A549 (cell line): ENCODE measurements at regions not wholly inside any gene's neighbourhood (a gene's known extent, or its start where the extent isn't known, plus 50 kb on each side); places are given as distances from the start of the nearest gene placed in this dataset.
A peak's percentile ranks its signal among the peaks of the same experiment; 100 is the strongest.

Experiments used
- ATAC-seq, 2 experiments: fragments of 200-7000 bp in 1 of 2; fragments of >200 bp in 1 of 2; cut with Nextera tagmentation in 1 of 2; cut with Tn5 transposase in 1 of 2; 3 replicates each; pipeline versions ENCODE4 v1.8.0 to v1.9.1; 2018 to 2020; ENCODE audit warnings: mild to moderate bottlenecking in 1 of 2, moderate library complexity in 1 of 2
- CTCF ChIA-PET: fragments of 300-600 bp; sonication (Branson Sonifier 250); formaldehyde crosslinking; extraction: SDS; loops from one replicate; lab custom pipeline; 2021; ENCODE audit warnings: antibody characterized with exemption, inconsistent platforms; lab: Yijun Ruan, JAX
- POLR2A ChIA-PET: fragments of 350-600 bp; formaldehyde crosslinking; extraction: SDS; loops from one replicate; lab custom pipeline; 2021; ENCODE audit warnings: antibody characterized with exemption, inconsistent platforms; lab: Yijun Ruan, JAX
- DNase-seq, 2 experiments: peaks; one replicate each; pipeline versions ENCODE4 v3.0.0 to v3.0.0-alpha.2; 2011 to 2016; ENCODE audit warnings: low read depth in 1 of 2, low spot score in 1 of 2
- FAIRE-seq: peaks from 2 replicates; lab custom pipeline; 2011; peaks lifted over from hg19 to GRCh38; lab: Jason Lieb, UNC
- H3K27ac ChIP-seq, 2 experiments: fragments of >200 bp; sonication (Bioruptor Twin); formaldehyde crosslinking; 3 replicates each; pipeline ENCODE4 v1.5.1; 2016 to 2017
- H3K4me1 ChIP-seq: fragments of >200 bp; sonication (Bioruptor Twin); formaldehyde crosslinking; 3 replicates; pipeline ENCODE4 v1.6.1; 2016
- H3K4me2 ChIP-seq: fragments of >200 bp; sonication (Bioruptor Twin); formaldehyde crosslinking; 3 replicates; pipeline ENCODE4 v1.6.1; 2016
- H3K4me3 ChIP-seq: fragments of >200 bp; sonication (Bioruptor Twin); formaldehyde crosslinking; 3 replicates; pipeline ENCODE4 v1.5.1; 2016
- H3K9me3 ChIP-seq: fragments of >200 bp; sonication (Bioruptor Twin); formaldehyde crosslinking; 3 replicates; pipeline ENCODE4 v1.6.1; 2016
- BCL3 ChIP-seq: fragments of >200 bp; sonication (Bioruptor Twin); formaldehyde crosslinking; IDR thresholded peaks from 3 replicates; pipeline ENCODE4 v1.6.1; 2016
- BHLHE40 ChIP-seq: IDR thresholded peaks from 2 replicates; pipeline ENCODE4 v1.6.1; 2012; ENCODE audit warnings: low read depth, low read length, inconsistent platforms
- CBX2 ChIP-seq: fragments of 200-600 bp; sonication (generic); IDR thresholded peaks from 2 replicates; pipeline ENCODE4 v1.6.1; 2016; ENCODE audit warnings: low read depth, mild to moderate bottlenecking, borderline replicate concordance
- CBX8 ChIP-seq: fragments of 200-600 bp; sonication (generic); IDR thresholded peaks from 2 replicates; pipeline ENCODE4 v1.6.1; 2016
- CTCF ChIP-seq: fragments of >200 bp; sonication (Bioruptor Twin); formaldehyde crosslinking; IDR thresholded peaks from 3 replicates; pipeline ENCODE4 v1.5.1; 2016
- EHMT2 ChIP-seq: fragments of 200-600 bp; sonication (generic); IDR thresholded peaks from 2 replicates; pipeline ENCODE4 v1.6.1; 2016; ENCODE audit warnings: antibody characterized with exemption, low read depth, mild to moderate bottlenecking, moderate library complexity
- EP300 ChIP-seq, 2 experiments: fragments of >200 bp; sonication (Bioruptor Twin); formaldehyde crosslinking; IDR thresholded peaks; 2 replicates in 1 of 2; 3 replicates in 1 of 2; pipeline ENCODE4 v1.6.1; 2016 to 2017
- FOSB ChIP-seq: fragments of 250-450 bp; sonication (Bioruptor Pico); IDR thresholded peaks from 2 replicates; pipeline ENCODE4 v1.5.0; 2020; ENCODE audit warnings: mild to moderate bottlenecking, moderate library complexity
- FOSL2 ChIP-seq, 2 experiments: fragments of 450-650 bp in 1 of 2; fragments of >200 bp in 1 of 2; sonication (Bioruptor Twin) in 1 of 2; formaldehyde crosslinking; IDR thresholded peaks; 2 replicates each; pipeline versions ENCODE4 v1.5.0 to v1.6.1; 2016 to 2020; ENCODE audit warnings: mild to moderate bottlenecking in 1 of 2, moderate library complexity in 1 of 2
- FOXS1 ChIP-seq: fragments of 250-450 bp; sonication (Bioruptor Pico); IDR thresholded peaks from 2 replicates; pipeline ENCODE4 v1.5.0; 2020; ENCODE audit warnings: mild to moderate bottlenecking, moderate library complexity
- GATA3 ChIP-seq: IDR thresholded peaks from 2 replicates; pipeline ENCODE4 v1.6.1; 2012; ENCODE audit warnings: borderline replicate concordance
- HDAC2 ChIP-seq: fragments of 200-600 bp; sonication (generic); IDR thresholded peaks from 2 replicates; pipeline ENCODE4 v1.6.1; 2016
- HEYL ChIP-seq: fragments of 250-450 bp; sonication (Bioruptor Pico); IDR thresholded peaks from 2 replicates; pipeline ENCODE4 v1.8.0; 2021; ENCODE audit warnings: mild to moderate bottlenecking, moderate library complexity
- HOXB5 ChIP-seq: fragments of 250-450 bp; sonication (Bioruptor Pico); IDR thresholded peaks from 2 replicates; pipeline ENCODE4 v1.5.0; 2020; ENCODE audit warnings: mild to moderate bottlenecking, moderate library complexity
- JUNB ChIP-seq: fragments of >200 bp; sonication (Bioruptor Twin); formaldehyde crosslinking; IDR thresholded peaks from 2 replicates; pipeline ENCODE4 v1.6.1; 2016
- KDM5A ChIP-seq: fragments of 200-600 bp; sonication (generic); IDR thresholded peaks from 2 replicates; pipeline ENCODE4 v1.6.1; 2016; ENCODE audit warnings: antibody characterized with exemption, mild to moderate bottlenecking
- MAFK ChIP-seq: fragments of 450-650 bp; IDR thresholded peaks from 2 replicates; pipeline ENCODE4 v1.6.1; 2014; ENCODE audit not compliant: partially characterized antibody
- MAX ChIP-seq: IDR thresholded peaks from 2 replicates; pipeline ENCODE4 v1.6.1; 2012
- NFE2L2 ChIP-seq: fragments of 150-350 bp; conservative IDR thresholded peaks from 2 replicates; pipeline ENCODE4 v1.6.1; 2014; ENCODE audit warnings: low read length
- NR3C1 ChIP-seq: fragments of >200 bp; sonication (Bioruptor Twin); formaldehyde crosslinking; IDR thresholded peaks from 3 replicates; pipeline ENCODE4 v1.6.1; 2017
- PBX3 ChIP-seq: IDR thresholded peaks from 2 replicates; pipeline ENCODE4 v1.6.1; 2012
- POLR2AphosphoS2 ChIP-seq: conservative IDR thresholded peaks from 2 replicates; pipeline ENCODE4 v1.6.1; 2012; ENCODE audit warnings: low read length, improper control_type of control experiment, inconsistent platforms
- RAD21 ChIP-seq, 2 experiments: fragments of >200 bp in 1 of 2; sonication (Bioruptor Twin) in 1 of 2; formaldehyde crosslinking in 1 of 2; IDR thresholded peaks in 1 of 2; conservative IDR thresholded peaks in 1 of 2; 2 replicates in 1 of 2; 3 replicates in 1 of 2; pipeline ENCODE4 v1.6.1; 2012 to 2018; ENCODE audit warnings: inconsistent platforms in 1 of 2
- RARB ChIP-seq: fragments of 250-450 bp; sonication (Bioruptor Pico); IDR thresholded peaks from 2 replicates; pipeline ENCODE4 v1.8.0; 2021; ENCODE audit warnings: mild to moderate bottlenecking, moderate library complexity
- RCOR1 ChIP-seq: fragments of 150-350 bp; IDR thresholded peaks from 2 replicates; pipeline ENCODE4 v1.6.1; 2014; ENCODE audit warnings: antibody characterized with exemption, low read length, low read depth
- RNF2 ChIP-seq: fragments of 200-600 bp; sonication (generic); IDR thresholded peaks from 2 replicates; pipeline ENCODE4 v1.6.1; 2016; ENCODE audit warnings: low read depth, mild to moderate bottlenecking, antibody characterized with exemption, moderate library complexity, borderline replicate concordance
- SMC3 ChIP-seq: fragments of >200 bp; sonication (Bioruptor Twin); formaldehyde crosslinking; IDR thresholded peaks from 3 replicates; pipeline ENCODE4 v1.6.1; 2018; ENCODE audit warnings: inconsistent platforms
- SREBF2 ChIP-seq: fragments of 450-650 bp; IDR thresholded peaks from 2 replicates; pipeline ENCODE4 v1.6.1; 2014; ENCODE audit warnings: mild to moderate bottlenecking, moderate library complexity
- TP53 ChIP-seq: fragments of 250-450 bp; sonication (Bioruptor Pico); IDR thresholded peaks from 2 replicates; pipeline ENCODE4 v1.5.0; 2021; ENCODE audit warnings: mild to moderate bottlenecking, moderate library complexity
- USF2 ChIP-seq: fragments of 450-650 bp; IDR thresholded peaks from 2 replicates; pipeline ENCODE4 v1.6.1; 2014; ENCODE audit warnings: antibody characterized with exemption
- ZNF302 ChIP-seq: fragments of 250-450 bp; sonication (Bioruptor Pico); IDR thresholded peaks from 2 replicates; pipeline ENCODE4 v1.9.0; 2021; ENCODE audit warnings: inconsistent platforms, mild to moderate bottlenecking, moderate library complexity
- ZSCAN20 ChIP-seq: fragments of 250-450 bp; sonication (Bioruptor Pico); IDR thresholded peaks from 2 replicates; pipeline ENCODE4 v1.8.0; 2022; ENCODE audit warnings: mild to moderate bottlenecking, moderate library complexity
- WGBS: methylation state at CpG from one replicate; pipeline ENCODE4 v1.1.6; 2017; ENCODE audit errors: missing lambda C conversion rate; 5-methylcytosine and 5-hydroxymethylcytosine counted together
- TF ChIP-seq, protein P1 (sequence below): IDR thresholded peaks from 2 replicates; pipeline ENCODE4 v1.6.1; 2012; ENCODE audit warnings: low read depth, borderline replicate concordance

GRCh38 chrX:37904833-37905232 lies 57.5 kb upstream of the DYNLT3 start:
- H3K27ac ChIP-seq: peak overlapping the region; percentile 54 to 87
- TF ChIP-seq FOSL2 (IDR thresholded peaks at IDR 0.05): no peak
- 0 out of 2 replicates have a peak, but pooled peaks have one; percentile 4 for TF ChIP-seq FOSL2 (CRISPR knock-in tag; IDR thresholded peaks at IDR 0.05)
- TF ChIP-seq JUNB: no peak
- WGBS: no CpG with 5 or more reads among the region's 2 CpGs
- DNase-seq (peak in 1 of 2 experiments; percentile 37), ATAC-seq (peak; percentile 31 to 63; a peak in 3 of 6 replicates), FAIRE-seq (no peak)
- ChIA-PET CTCF (interaction anchor here (0.7 to 2.3 kb wide), 7 partner anchors 9 to 467 kb away, joined by 3 to 13 read pairs (median 3); partner anchors contain the start of gene RPGR), POLR2A (no interaction called here)
- H3K4me1 ChIP-seq: peaks cover 23% of the 10 kb centered on the region
- peak overlapping the region; percentile 73 for H3K4me2 ChIP-seq
- H3K9me3 ChIP-seq: no peaks in the 10 kb centered on the region
- peak overlapping the region; percentile 36; the same call in 2 of the 3 replicates for H3K4me3 ChIP-seq

GRCh38 chrX:37905436-37906147 lies 58.2 kb upstream of the DYNLT3 start:
- peak; percentile 93 to 96 for ATAC-seq
- Histone ChIP-seq H3K4me1 (peaks cover 23% of the 10 kb centered on the region), H3K4me3 (peak overlapping the region; percentile 36), H3K4me2 (peak overlapping the region; percentile 73), H3K27ac (peak overlapping the region; percentile 54 to 87), H3K9me3 (no peaks in the 10 kb centered on the region)
- peak; percentile 10 to 45 for DNase-seq
- no peak for FAIRE-seq
- CTCF ChIA-PET: interaction anchor here (0.5 to 2.3 kb wide), 8 partner anchors 10 to 467 kb away, joined by 3 to 13 read pairs (median 3); partner anchors contain the start of gene RPGR
- POLR2A ChIA-PET: no interaction called here
- WGBS: 0% methylated on average over 10 of the region's 36 CpGs
- TF ChIP-seq FOSL2 (IDR thresholded peaks at IDR 0.05) (peak; percentile 46; the same call in 1 of the 2 replicates), FOSL2 (CRISPR knock-in tag; IDR thresholded peaks at IDR 0.05) (peak; percentile 54), NR3C1 (no peak), HDAC2 (no peak), BCL3 (no peak), GATA3 (no peak), PBX3 (no peak), EHMT2 (no peak), RCOR1 (no peak), MAX (0 out of 2 replicates have a peak, but pooled peaks have one; percentile 24), FOSB (CRISPR knock-in tag) (no peak), EP300 (IDR thresholded peaks at IDR 0.05) (no peak), NFE2L2 (no peak), SREBF2 (no peak), POLR2AphosphoS2 (no peak), RARB (no peak), CTCF (peak; percentile 45), SMC3 (peak; percentile 55), HOXB5 (CRISPR knock-in tag) (no peak), TP53 (CRISPR knock-in tag) (no peak), KDM5A (0 out of 2 replicates have a peak, but pooled peaks have one; percentile 29), RAD21 (conservative IDR thresholded peaks at IDR 0.05 in 1 of 2, IDR thresholded peaks at IDR 0.05 in 1 of 2) (peak; percentile 30 to 69; a peak in 4 of 5 replicates), BHLHE40 (no peak), CBX2 (no peak), ZSCAN20 (CRISPR knock-in tag) (no peak), FOXS1 (CRISPR knock-in tag) (no peak), USF2 (no peak), ZNF302 (CRISPR knock-in tag) (no peak), RNF2 (no peak), HEYL (CRISPR knock-in tag) (no peak), CBX8 (no peak), MAFK (no peak)
- TF ChIP-seq, protein P1, sequence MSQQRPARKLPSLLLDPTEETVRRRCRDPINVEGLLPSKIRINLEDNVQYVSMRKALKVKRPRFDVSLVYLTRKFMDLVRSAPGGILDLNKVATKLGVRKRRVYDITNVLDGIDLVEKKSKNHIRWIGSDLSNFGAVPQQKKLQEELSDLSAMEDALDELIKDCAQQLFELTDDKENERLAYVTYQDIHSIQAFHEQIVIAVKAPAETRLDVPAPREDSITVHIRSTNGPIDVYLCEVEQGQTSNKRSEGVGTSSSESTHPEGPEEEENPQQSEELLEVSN: no peak
